ENCODE measurements at regions not wholly inside any gene's neighbourhood (a gene's known extent, or its start where the extent isn't known, plus 50 kb on each side); places are given as distances from the start of the nearest gene placed in this dataset.

- Histone ChIP-seq H3K27me3 (no peaks in the 10 kb centered on the region), H3K4me3 (no peak overlapping the region), H3K36me3 (no peaks in the 10 kb centered on the region), H3K4me1 (no peaks in the 10 kb centered on the region), H3K9me3 (no peaks in the 10 kb centered on the region), H3K27ac (no peak overlapping the region)
- no peak for TF ChIP-seq POLR2AphosphoS5 (IDR thresholded peaks at IDR 0.05)
- TF ChIP-seq POLR2A (IDR thresholded peaks at IDR 0.05), result no peak
- TF ChIP-seq CTCF (IDR thresholded peaks at IDR 0.05), result no peak
- no peak for TF ChIP-seq EP300 (IDR thresholded peaks at IDR 0.05)
- ATAC-seq (ENCODE audit: low FRiP score in 2 of 2) (no peak), DNase-seq (no peak)
Measured at GRCh38 chr15:39236375-39236774, 344.5 kb upstream of the THBS1 start.

GRCh38 chr15:39238443-39238842 lies 342.4 kb upstream of the THBS1 start:
- no peak overlapping the region for H3K4me3 ChIP-seq
- ATAC-seq (ENCODE audit: low FRiP score in 2 of 2) (no peak), DNase-seq (no peak)
- no peaks in the 10 kb centered on the region for H3K36me3 ChIP-seq
- 91 to 95% methylated on average over 6 of the region's 6 CpGs for WGBS, 2 donors
- no peaks in the 10 kb centered on the region for H3K9me3 ChIP-seq
- no peak overlapping the region for H3K27ac ChIP-seq
- TF ChIP-seq POLR2A (IDR thresholded peaks at IDR 0.05), result no peak
- no peak for TF ChIP-seq EP300 (IDR thresholded peaks at IDR 0.05)
- TF ChIP-seq CTCF (IDR thresholded peaks at IDR 0.05), result no peak
- TF ChIP-seq POLR2AphosphoS5 (IDR thresholded peaks at IDR 0.05), result no peak
- no peaks in the 10 kb centered on the region for H3K27me3 ChIP-seq
- no peaks in the 10 kb centered on the region for H3K4me1 ChIP-seq

GRCh38 chr15:39239562-39239961 lies 341.3 kb upstream of the THBS1 start:
- Histone ChIP-seq H3K27me3 (no peaks in the 10 kb centered on the region), H3K9me3 (no peaks in the 10 kb centered on the region), H3K4me1 (no peaks in the 10 kb centered on the region), H3K27ac (no peak overlapping the region), H3K36me3 (no peaks in the 10 kb centered on the region), H3K4me3 (no peak overlapping the region)
- WGBS, 2 donors, result 82 to 84% methylated on average over 1 of the region's 1 CpG
- TF ChIP-seq POLR2A (IDR thresholded peaks at IDR 0.05) (no peak), CTCF (IDR thresholded peaks at IDR 0.05) (no peak), EP300 (IDR thresholded peaks at IDR 0.05) (no peak), POLR2AphosphoS5 (IDR thresholded peaks at IDR 0.05) (no peak)
- ATAC-seq (ENCODE audit: low FRiP score in 2 of 2) (no peak), DNase-seq (no peak)

GRCh38 chr15:39242345-39242744 lies 338.5 kb upstream of the THBS1 start:
- ATAC-seq (ENCODE audit: low FRiP score in 2 of 2) (peak; percentile 19 to 87), DNase-seq (no peak)
- Histone ChIP-seq H3K27ac (no peak overlapping the region), H3K27me3 (no peaks in the 10 kb centered on the region), H3K9me3 (no peaks in the 10 kb centered on the region), H3K36me3 (no peaks in the 10 kb centered on the region), H3K4me1 (no peaks in the 10 kb centered on the region), H3K4me3 (no peak overlapping the region)
- no peak for TF ChIP-seq CTCF (IDR thresholded peaks at IDR 0.05)
- no peak for TF ChIP-seq POLR2AphosphoS5 (IDR thresholded peaks at IDR 0.05)
- TF ChIP-seq POLR2A (IDR thresholded peaks at IDR 0.05), result no peak
- TF ChIP-seq EP300 (IDR thresholded peaks at IDR 0.05), result no peak

- TF ChIP-seq EP300 (IDR thresholded peaks at IDR 0.05) (no peak), POLR2AphosphoS5 (IDR thresholded peaks at IDR 0.05) (no peak), CTCF (IDR thresholded peaks at IDR 0.05) (no peak), POLR2A (IDR thresholded peaks at IDR 0.05) (no peak)
- H3K27ac ChIP-seq, result no peak overlapping the region
- H3K4me3 ChIP-seq, result no peak overlapping the region
- H3K27me3 ChIP-seq, result no peaks in the 10 kb centered on the region
- H3K9me3 ChIP-seq, result no peaks in the 10 kb centered on the region
- no peaks in the 10 kb centered on the region for H3K4me1 ChIP-seq
- DNase-seq (no peak), ATAC-seq (ENCODE audit: low FRiP score in 2 of 2) (no peak)
- 79 to 88% methylated on average over 1 of the region's 1 CpG for WGBS, 2 donors
- H3K36me3 ChIP-seq, result no peaks in the 10 kb centered on the region
Measured at GRCh38 chr15:39243396-39243795, 337.5 kb upstream of the THBS1 start.
